ENCODE measurements at regions not wholly inside any gene's neighbourhood (a gene's known extent, or its start where the extent isn't known, plus 50 kb on each side); places are given as distances from the start of the nearest gene placed in this dataset.

DNA sequence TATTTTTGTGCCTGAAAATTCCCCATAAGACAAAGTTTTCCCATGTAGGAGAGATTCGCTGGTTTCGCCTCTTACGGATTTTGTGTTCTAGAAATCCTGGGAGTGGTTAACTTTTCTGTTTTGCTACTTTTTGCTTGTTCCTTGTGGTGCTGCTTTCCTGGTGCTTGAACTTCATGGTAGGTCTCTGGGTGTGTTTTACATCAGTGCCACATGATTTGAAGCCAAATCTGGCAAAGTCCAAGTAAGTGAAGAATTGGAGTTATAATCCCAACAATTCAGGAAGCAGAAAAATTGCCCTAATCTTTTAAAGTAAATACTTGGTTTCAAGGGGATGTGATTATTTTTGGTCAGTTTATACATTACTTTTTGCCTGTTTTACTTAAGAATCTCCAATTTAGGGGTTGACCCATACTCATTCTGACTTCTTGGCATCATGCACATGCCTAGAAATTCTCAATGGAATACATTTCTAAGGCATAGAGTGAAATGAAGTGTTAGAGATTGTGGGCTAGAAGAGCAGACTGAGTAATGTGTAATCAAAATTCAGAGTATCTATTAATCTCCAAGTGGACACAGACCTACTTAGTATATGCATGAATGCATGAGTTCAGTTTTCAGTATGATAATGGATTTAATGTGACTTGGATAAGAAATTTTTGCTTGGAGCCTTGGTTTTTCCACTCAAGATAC lies 189.7 kb downstream of the CSNK1G3 start:
- H3K36me3 ChIP-seq (ENCODE audit: control insufficient read depth in 2 of 2, insufficient read depth in 1 of 2, low read length in 2 of 2) = no peaks in the 10 kb centered on the region
- H3K4me3 ChIP-seq (ENCODE audit: low read depth, low read length) = no peak overlapping the region
- no peaks in the 10 kb centered on the region for H3K4me1 ChIP-seq (ENCODE audit: control insufficient read depth, insufficient read depth, low read length)
- TF ChIP-seq ZNF121 (tag by site-specific recombination; IDR thresholded peaks at IDR 0.05) (no peak), ZNF544 (tag by site-specific recombination; IDR thresholded peaks at IDR 0.05) (no peak), ZNF596 (tag by site-specific recombination; IDR thresholded peaks at IDR 0.05) (no peak), KLF7 (tag by site-specific recombination; IDR thresholded peaks at IDR 0.05; ENCODE audit: borderline replicate concordance) (no peak), ZNF362 (tag by site-specific recombination; IDR thresholded peaks at IDR 0.05) (no peak)
- no peak overlapping the region for H3K27ac ChIP-seq (ENCODE audit: extremely low read depth, low read depth, low read length)
- ChIA-PET POLR2A (no interaction called here), CTCF (no interaction called here)
- no peaks in the 10 kb centered on the region for H3K9me3 ChIP-seq (ENCODE audit: control insufficient read depth, insufficient read depth, low read depth, low read length)

DNA sequence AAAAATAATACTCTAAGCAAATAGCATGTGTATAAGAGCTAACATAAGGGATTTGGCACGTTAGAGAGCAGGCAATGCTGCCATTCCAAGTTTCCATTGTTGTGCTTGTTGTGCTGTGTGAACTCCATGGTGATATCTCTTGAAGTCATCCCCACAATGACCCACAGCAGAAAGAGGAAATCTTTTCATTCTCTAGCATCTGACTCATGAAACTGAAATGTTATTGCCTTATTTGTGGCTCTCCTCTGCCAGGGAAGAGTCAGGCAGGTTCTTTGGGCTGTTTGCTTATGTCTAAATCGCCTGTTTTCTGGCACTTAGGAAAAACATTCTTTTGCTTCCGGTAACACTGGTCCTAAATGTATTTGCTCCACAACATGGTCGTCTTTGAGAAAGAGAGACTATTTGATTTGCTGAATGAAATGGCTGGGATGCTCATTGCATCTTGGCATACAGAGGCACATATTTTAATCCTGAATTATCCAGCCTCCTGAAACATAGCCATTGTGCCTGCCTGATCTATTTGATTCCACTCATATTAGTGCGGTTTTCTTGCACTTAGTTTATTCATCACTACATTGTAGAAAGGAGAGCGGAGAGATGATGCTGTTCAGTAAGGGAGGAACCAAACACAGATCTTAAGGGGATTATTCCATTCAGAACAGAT lies 188.8 kb downstream of the CSNK1G3 start:
- H3K27ac ChIP-seq (ENCODE audit: extremely low read depth, low read depth, low read length) = no peak overlapping the region
- no peaks in the 10 kb centered on the region for H3K4me1 ChIP-seq (ENCODE audit: control insufficient read depth, insufficient read depth, low read length)
- TF ChIP-seq, protein P1, sequence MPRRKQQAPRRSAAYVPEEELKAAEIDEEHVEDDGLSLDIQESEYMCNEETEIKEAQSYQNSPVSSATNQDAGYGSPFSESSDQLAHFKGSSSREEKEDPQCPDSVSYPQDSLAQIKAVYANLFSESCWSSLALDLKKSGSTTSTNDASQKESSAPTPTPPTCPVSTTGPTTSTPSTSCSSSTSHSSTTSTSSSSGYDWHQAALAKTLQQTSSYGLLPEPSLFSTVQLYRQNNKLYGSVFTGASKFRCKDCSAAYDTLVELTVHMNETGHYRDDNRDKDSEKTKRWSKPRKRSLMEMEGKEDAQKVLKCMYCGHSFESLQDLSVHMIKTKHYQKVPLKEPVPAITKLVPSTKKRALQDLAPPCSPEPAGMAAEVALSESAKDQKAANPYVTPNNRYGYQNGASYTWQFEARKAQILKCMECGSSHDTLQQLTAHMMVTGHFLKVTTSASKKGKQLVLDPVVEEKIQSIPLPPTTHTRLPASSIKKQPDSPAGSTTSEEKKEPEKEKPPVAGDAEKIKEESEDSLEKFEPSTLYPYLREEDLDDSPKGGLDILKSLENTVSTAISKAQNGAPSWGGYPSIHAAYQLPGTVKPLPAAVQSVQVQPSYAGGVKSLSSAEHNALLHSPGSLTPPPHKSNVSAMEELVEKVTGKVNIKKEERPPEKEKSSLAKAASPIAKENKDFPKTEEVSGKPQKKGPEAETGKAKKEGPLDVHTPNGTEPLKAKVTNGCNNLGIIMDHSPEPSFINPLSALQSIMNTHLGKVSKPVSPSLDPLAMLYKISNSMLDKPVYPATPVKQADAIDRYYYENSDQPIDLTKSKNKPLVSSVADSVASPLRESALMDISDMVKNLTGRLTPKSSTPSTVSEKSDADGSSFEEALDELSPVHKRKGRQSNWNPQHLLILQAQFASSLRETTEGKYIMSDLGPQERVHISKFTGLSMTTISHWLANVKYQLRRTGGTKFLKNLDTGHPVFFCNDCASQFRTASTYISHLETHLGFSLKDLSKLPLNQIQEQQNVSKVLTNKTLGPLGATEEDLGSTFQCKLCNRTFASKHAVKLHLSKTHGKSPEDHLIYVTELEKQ (tag by site-specific recombination; IDR thresholded peaks at IDR 0.05; ENCODE audit: borderline replicate concordance) = no peak
- TF ChIP-seq, protein P2, sequence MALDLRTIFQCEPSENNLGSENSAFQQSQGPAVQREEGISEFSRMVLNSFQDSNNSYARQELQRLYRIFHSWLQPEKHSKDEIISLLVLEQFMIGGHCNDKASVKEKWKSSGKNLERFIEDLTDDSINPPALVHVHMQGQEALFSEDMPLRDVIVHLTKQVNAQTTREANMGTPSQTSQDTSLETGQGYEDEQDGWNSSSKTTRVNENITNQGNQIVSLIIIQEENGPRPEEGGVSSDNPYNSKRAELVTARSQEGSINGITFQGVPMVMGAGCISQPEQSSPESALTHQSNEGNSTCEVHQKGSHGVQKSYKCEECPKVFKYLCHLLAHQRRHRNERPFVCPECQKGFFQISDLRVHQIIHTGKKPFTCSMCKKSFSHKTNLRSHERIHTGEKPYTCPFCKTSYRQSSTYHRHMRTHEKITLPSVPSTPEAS (tag by site-specific recombination; IDR thresholded peaks at IDR 0.05) = no peak
- TF ChIP-seq, protein P3, sequence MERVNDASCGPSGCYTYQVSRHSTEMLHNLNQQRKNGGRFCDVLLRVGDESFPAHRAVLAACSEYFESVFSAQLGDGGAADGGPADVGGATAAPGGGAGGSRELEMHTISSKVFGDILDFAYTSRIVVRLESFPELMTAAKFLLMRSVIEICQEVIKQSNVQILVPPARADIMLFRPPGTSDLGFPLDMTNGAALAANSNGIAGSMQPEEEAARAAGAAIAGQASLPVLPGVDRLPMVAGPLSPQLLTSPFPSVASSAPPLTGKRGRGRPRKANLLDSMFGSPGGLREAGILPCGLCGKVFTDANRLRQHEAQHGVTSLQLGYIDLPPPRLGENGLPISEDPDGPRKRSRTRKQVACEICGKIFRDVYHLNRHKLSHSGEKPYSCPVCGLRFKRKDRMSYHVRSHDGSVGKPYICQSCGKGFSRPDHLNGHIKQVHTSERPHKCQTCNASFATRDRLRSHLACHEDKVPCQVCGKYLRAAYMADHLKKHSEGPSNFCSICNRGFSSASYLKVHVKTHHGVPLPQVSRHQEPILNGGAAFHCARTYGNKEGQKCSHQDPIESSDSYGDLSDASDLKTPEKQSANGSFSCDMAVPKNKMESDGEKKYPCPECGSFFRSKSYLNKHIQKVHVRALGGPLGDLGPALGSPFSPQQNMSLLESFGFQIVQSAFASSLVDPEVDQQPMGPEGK (tag by site-specific recombination; IDR thresholded peaks at IDR 0.05) = no peak
- TF ChIP-seq ZSCAN16 (tag by site-specific recombination; IDR thresholded peaks at IDR 0.05) (no peak), ZNF324 (tag by site-specific recombination; IDR thresholded peaks at IDR 0.05) (no peak), ZNF350 (tag by site-specific recombination; IDR thresholded peaks at IDR 0.05) (no peak), ZNF335 (tag by site-specific recombination; conservative IDR thresholded peaks at IDR 0.05) (no peak)
- ChIA-PET CTCF (no interaction called here), POLR2A (no interaction called here)
- no peak overlapping the region for H3K4me3 ChIP-seq (ENCODE audit: low read depth, low read length)
- H3K9me3 ChIP-seq (ENCODE audit: control insufficient read depth, insufficient read depth, low read depth, low read length) = no peaks in the 10 kb centered on the region
- no peaks in the 10 kb centered on the region for H3K36me3 ChIP-seq (ENCODE audit: control insufficient read depth in 2 of 2, insufficient read depth in 1 of 2, low read length in 2 of 2)

DNA sequence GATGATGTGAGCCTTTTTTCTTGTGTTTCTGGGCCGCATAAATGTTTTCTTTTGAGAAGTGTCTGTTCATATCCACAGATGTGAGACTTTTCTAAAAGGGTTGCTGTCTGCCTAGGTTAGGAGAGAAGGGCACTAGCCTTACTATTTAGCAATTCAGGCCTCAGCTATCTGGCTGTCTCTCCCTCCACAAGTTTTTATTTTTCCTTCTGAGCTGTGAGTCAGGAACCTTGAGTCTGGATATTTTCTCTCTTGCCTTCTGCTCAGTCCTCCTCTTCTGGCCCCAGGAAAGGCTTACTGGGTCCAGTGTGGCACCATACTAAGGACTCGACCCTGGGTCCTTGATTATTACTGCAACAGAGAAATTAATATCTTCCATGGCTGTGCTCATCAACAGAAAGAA lies 187.6 kb downstream of the CSNK1G3 start:
- H3K36me3 ChIP-seq (ENCODE audit: control insufficient read depth in 2 of 2, insufficient read depth in 1 of 2, low read length in 2 of 2) = no peaks in the 10 kb centered on the region
- TF ChIP-seq YY2 (tag by site-specific recombination; IDR thresholded peaks at IDR 0.05) (no peak), ZNF16 (tag by site-specific recombination; IDR thresholded peaks at IDR 0.05; ENCODE audit: low read depth) (no peak), ZNF121 (tag by site-specific recombination; IDR thresholded peaks at IDR 0.05) (no peak), ZNF596 (tag by site-specific recombination; IDR thresholded peaks at IDR 0.05) (no peak), GFI1B (tag by site-specific recombination; IDR thresholded peaks at IDR 0.05) (no peak), ZBTB21 (tag by site-specific recombination; IDR thresholded peaks at IDR 0.05) (no peak), KLF8 (tag by site-specific recombination; IDR thresholded peaks at IDR 0.05) (no peak)
- TF ChIP-seq, protein P4, sequence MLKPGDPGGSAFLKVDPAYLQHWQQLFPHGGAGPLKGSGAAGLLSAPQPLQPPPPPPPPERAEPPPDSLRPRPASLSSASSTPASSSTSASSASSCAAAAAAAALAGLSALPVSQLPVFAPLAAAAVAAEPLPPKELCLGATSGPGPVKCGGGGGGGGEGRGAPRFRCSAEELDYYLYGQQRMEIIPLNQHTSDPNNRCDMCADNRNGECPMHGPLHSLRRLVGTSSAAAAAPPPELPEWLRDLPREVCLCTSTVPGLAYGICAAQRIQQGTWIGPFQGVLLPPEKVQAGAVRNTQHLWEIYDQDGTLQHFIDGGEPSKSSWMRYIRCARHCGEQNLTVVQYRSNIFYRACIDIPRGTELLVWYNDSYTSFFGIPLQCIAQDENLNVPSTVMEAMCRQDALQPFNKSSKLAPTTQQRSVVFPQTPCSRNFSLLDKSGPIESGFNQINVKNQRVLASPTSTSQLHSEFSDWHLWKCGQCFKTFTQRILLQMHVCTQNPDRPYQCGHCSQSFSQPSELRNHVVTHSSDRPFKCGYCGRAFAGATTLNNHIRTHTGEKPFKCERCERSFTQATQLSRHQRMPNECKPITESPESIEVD (tag by site-specific recombination; IDR thresholded peaks at IDR 0.05) = no peak
- no peak overlapping the region for H3K4me3 ChIP-seq (ENCODE audit: low read depth, low read length)
- no peaks in the 10 kb centered on the region for H3K9me3 ChIP-seq (ENCODE audit: control insufficient read depth, insufficient read depth, low read depth, low read length)
- CTCF ChIA-PET = interaction anchor here (0.6 kb wide), 1 partner anchor 15 kb away, joined by 4 read pairs; no protein-coding TSS in a partner anchor
- H3K27ac ChIP-seq (ENCODE audit: extremely low read depth, low read depth, low read length) = no peak overlapping the region
- no peaks in the 10 kb centered on the region for H3K4me1 ChIP-seq (ENCODE audit: control insufficient read depth, insufficient read depth, low read length)
- POLR2A ChIA-PET = no interaction called here

Measured in HEK293 (cell line).